ENCODE measurements at regions not wholly inside any gene's neighbourhood (a gene's known extent, or its start where the extent isn't known, plus 50 kb on each side); places are given as distances from the start of the nearest gene placed in this dataset.

DNA sequence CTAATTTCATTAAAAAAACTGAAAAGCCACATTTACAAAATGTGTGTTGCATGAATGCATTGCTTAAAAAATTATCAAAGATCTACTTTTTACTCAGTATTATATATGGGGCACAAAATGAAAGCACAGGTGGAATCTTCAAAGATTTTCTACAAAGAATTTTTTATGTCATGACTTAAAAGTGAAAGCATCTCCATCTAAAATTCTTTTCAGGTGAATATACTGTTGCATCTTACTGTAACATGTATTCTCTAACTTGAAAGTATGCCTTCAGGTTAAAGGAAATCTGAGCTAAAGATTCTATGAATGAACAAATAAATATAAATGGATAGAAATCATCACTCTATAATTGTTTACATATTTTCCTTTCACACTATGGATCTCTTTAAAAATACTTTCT is 66.8 kb upstream of the WDR75 start:
- H3K27me3 ChIP-seq (ENCODE audit: control insufficient read depth, insufficient read depth, low read length): no peaks in the 10 kb centered on the region

DNA sequence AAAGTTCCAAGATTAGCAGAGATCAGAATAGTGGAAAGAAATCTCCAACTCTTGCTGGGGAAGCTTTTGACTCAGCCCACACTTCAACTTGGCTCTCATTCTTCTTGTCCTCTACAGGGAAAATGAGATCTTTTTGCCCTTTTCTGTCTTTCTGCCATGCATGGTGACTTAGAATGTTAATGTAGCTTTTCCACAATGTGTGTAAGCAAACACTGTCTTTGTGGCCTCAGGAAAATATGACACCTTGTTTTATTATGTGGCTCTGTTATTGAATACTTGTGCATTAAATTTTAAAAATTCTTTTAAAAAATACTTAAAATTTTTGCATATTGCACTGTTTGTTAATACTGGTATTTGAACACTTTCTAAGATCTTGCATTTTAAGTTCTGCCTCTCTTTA is 65.4 kb upstream of the WDR75 start:
- DNase-seq (ENCODE audit: low read depth in 2 of 2): no peak
- H3K36me3 ChIP-seq (ENCODE audit: control insufficient read depth, insufficient read depth, low read length): no peaks in the 10 kb centered on the region
- H3K4me2 ChIP-seq (ENCODE audit: extremely low read depth, insufficient read depth, low read length): no peak overlapping the region
- no peaks in the 10 kb centered on the region for H3K9me3 ChIP-seq (ENCODE audit: control insufficient read depth, insufficient read depth, low read depth, low read length)
- TF ChIP-seq, protein P1, sequence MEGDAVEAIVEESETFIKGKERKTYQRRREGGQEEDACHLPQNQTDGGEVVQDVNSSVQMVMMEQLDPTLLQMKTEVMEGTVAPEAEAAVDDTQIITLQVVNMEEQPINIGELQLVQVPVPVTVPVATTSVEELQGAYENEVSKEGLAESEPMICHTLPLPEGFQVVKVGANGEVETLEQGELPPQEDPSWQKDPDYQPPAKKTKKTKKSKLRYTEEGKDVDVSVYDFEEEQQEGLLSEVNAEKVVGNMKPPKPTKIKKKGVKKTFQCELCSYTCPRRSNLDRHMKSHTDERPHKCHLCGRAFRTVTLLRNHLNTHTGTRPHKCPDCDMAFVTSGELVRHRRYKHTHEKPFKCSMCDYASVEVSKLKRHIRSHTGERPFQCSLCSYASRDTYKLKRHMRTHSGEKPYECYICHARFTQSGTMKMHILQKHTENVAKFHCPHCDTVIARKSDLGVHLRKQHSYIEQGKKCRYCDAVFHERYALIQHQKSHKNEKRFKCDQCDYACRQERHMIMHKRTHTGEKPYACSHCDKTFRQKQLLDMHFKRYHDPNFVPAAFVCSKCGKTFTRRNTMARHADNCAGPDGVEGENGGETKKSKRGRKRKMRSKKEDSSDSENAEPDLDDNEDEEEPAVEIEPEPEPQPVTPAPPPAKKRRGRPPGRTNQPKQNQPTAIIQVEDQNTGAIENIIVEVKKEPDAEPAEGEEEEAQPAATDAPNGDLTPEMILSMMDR (conservative IDR thresholded peaks at IDR 0.05 in 1 of 2, IDR thresholded peaks at IDR 0.05 in 1 of 2; ENCODE audit: low read depth in 1 of 2, low read length in 2 of 2): no peak
- no peak for TF ChIP-seq EZH2 (IDR thresholded peaks at IDR 0.05; ENCODE audit: low read length, missing control alignments)
- H4K20me1 ChIP-seq (ENCODE audit: control insufficient read depth, extremely low read depth, insufficient read depth, low read length): no peaks in the 10 kb centered on the region
- H3K9ac ChIP-seq (ENCODE audit: insufficient read depth, low read length): no peak overlapping the region
- no peak overlapping the region for H3K4me3 ChIP-seq (replicated peaks in 1 of 4; ENCODE audit: control extremely low read depth in 1 of 4, insufficient read depth in 1 of 4, low read depth in 3 of 4, low read length in 4 of 4)
- H3K27me3 ChIP-seq (ENCODE audit: control insufficient read depth, insufficient read depth, low read length): no peaks in the 10 kb centered on the region
- H3K4me1 ChIP-seq (ENCODE audit: control insufficient read depth, extremely low read depth, insufficient read depth, low read length): peaks cover 2% of the 10 kb centered on the region
- no peaks in the 10 kb centered on the region for H3K79me2 ChIP-seq (ENCODE audit: control insufficient read depth, insufficient read depth, low read length)
- no peak overlapping the region for H3K27ac ChIP-seq (ENCODE audit: insufficient read depth, low read length)
- no peak overlapping the region for H2AFZ ChIP-seq (ENCODE audit: low read length)

More for the DNA sequence above, 66.8 kb upstream of the WDR75 start:
- H3K79me2 ChIP-seq (ENCODE audit: control insufficient read depth, insufficient read depth, low read length): no peaks in the 10 kb centered on the region
- H2AFZ ChIP-seq (ENCODE audit: low read length): no peak overlapping the region
- no peaks in the 10 kb centered on the region for H4K20me1 ChIP-seq (ENCODE audit: control insufficient read depth, extremely low read depth, insufficient read depth, low read length)
- no peaks in the 10 kb centered on the region for H3K36me3 ChIP-seq (ENCODE audit: control insufficient read depth, insufficient read depth, low read length)
- H3K4me3 ChIP-seq (replicated peaks in 1 of 4; ENCODE audit: control extremely low read depth in 1 of 4, insufficient read depth in 1 of 4, low read depth in 3 of 4, low read length in 4 of 4): no peak overlapping the region
- H3K27ac ChIP-seq (ENCODE audit: insufficient read depth, low read length): no peak overlapping the region
- DNase-seq (ENCODE audit: low read depth in 2 of 2): no peak
- no peaks in the 10 kb centered on the region for H3K9me3 ChIP-seq (ENCODE audit: control insufficient read depth, insufficient read depth, low read depth, low read length)
- TF ChIP-seq, protein P1 (conservative IDR thresholded peaks at IDR 0.05 in 1 of 2, IDR thresholded peaks at IDR 0.05 in 1 of 2; ENCODE audit: low read depth in 1 of 2, low read length in 2 of 2): no peak
- TF ChIP-seq EZH2 (IDR thresholded peaks at IDR 0.05; ENCODE audit: low read length, missing control alignments): no peak
- peaks cover 7% of the 10 kb centered on the region for H3K4me1 ChIP-seq (ENCODE audit: control insufficient read depth, extremely low read depth, insufficient read depth, low read length)
- H3K9ac ChIP-seq (ENCODE audit: insufficient read depth, low read length): no peak overlapping the region
- H3K4me2 ChIP-seq (ENCODE audit: extremely low read depth, insufficient read depth, low read length): no peak overlapping the region

DNA sequence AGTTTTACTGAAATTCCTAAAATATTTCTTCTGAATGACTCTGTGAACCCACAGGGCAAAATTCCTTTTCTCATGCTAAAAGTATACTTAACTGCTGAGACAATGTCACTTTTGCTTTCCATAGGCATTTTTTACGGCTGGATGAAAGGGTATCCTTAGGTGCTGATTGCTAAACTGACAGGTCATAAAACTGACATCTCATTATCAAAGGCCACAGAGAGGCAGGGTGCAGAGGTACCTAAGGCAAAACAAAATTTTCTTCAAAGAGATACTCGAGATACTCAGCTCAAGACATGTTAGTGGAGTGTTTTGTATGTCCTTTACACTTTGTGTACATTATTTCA is 62.0 kb upstream of the WDR75 start:
- Histone ChIP-seq H3K4me1 (ENCODE audit: control insufficient read depth, extremely low read depth, insufficient read depth, low read length) (peaks cover 2% of the 10 kb centered on the region), H3K27me3 (ENCODE audit: control insufficient read depth, insufficient read depth, low read length) (no peaks in the 10 kb centered on the region), H4K20me1 (ENCODE audit: control insufficient read depth, extremely low read depth, insufficient read depth, low read length) (no peaks in the 10 kb centered on the region), H3K9me3 (ENCODE audit: control insufficient read depth, insufficient read depth, low read depth, low read length) (no peaks in the 10 kb centered on the region), H3K4me3 (replicated peaks in 1 of 4; ENCODE audit: control extremely low read depth in 1 of 4, insufficient read depth in 1 of 4, low read depth in 3 of 4, low read length in 4 of 4) (peak overlapping the region in 3 of 4 experiments; percentile 14 to 17 (median 16)), H3K36me3 (ENCODE audit: control insufficient read depth, insufficient read depth, low read length) (no peaks in the 10 kb centered on the region), H3K4me2 (ENCODE audit: extremely low read depth, insufficient read depth, low read length) (peak overlapping the region; percentile 61), H2AFZ (ENCODE audit: low read length) (no peak overlapping the region), H3K79me2 (ENCODE audit: control insufficient read depth, insufficient read depth, low read length) (no peaks in the 10 kb centered on the region), H3K27ac (ENCODE audit: insufficient read depth, low read length) (peak overlapping the region; percentile 70), H3K9ac (ENCODE audit: insufficient read depth, low read length) (no peak overlapping the region)
- peak; percentile 22 to 77 for DNase-seq (ENCODE audit: low read depth in 2 of 2)
- no peak for TF ChIP-seq EZH2 (IDR thresholded peaks at IDR 0.05; ENCODE audit: low read length, missing control alignments)
- TF ChIP-seq, protein P1 (conservative IDR thresholded peaks at IDR 0.05 in 1 of 2, IDR thresholded peaks at IDR 0.05 in 1 of 2; ENCODE audit: low read depth in 1 of 2, low read length in 2 of 2): no peak

Measured in fibroblast of lung (primary cell).